DMS53 (cell line): ENCODE measurements at regions not wholly inside any gene's neighbourhood (a gene's known extent, or its start where the extent isn't known, plus 50 kb on each side); places are given as distances from the start of the nearest gene placed in this dataset.

ENCODE experiments used
- DNase-seq: peaks from one replicate; lab custom pipeline; 2025; lab: John Stamatoyannopoulos, UW

DNA sequence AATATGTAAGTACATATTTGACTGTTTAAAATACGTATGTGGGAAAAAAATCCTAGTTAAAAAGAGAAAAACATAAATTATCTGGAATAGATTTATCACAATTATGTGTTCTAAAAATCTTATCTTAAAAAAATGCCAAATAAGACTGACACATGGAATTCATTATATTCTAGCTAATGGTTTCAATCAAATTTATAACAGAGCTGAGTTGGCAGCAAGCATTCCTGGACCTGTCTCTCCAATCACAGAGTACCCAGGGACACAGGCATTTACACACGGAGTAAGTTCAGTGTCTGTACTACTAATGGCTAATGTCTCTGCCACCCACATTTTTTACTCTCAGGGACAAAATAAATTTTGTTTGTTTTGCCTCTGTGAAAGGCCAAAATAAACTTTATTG is 122.3 kb downstream of the RPS12 start:
- DNase-seq: no peak

DNA sequence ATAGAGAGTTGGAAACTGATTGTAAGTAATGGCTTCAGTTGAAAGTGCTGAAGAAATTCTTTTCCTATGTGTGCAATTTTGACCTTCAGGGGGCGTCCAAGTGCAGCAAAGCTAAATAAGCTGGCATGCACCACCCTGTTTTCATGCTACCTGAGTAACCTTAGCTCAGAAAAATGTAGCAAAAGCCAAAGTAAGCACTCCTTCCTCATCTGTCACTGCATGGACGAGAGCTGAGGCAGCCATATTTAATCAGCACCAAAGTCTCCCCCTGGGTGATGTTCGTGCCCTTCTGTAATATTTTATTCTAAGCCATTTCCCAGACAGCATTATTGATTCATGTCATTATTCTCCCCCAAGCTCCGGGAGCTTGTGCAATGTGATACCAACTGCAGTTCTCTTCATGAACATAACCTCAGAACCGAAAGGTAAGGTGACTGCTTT is 123.1 kb downstream of the RPS12 start:
- DNase-seq: peak; percentile 81

GRCh38 chr6:132948889-132949288 is 134.5 kb downstream of the RPS12 start:
- DNase-seq: no peak

GRCh38 chr6:132950566-132950965 is 136.2 kb downstream of the RPS12 start:
- DNase-seq: no peak

- DNase-seq: no peak
Measured at GRCh38 chr6:132952031-132952867, 137.9 kb downstream of the RPS12 start.

DNA sequence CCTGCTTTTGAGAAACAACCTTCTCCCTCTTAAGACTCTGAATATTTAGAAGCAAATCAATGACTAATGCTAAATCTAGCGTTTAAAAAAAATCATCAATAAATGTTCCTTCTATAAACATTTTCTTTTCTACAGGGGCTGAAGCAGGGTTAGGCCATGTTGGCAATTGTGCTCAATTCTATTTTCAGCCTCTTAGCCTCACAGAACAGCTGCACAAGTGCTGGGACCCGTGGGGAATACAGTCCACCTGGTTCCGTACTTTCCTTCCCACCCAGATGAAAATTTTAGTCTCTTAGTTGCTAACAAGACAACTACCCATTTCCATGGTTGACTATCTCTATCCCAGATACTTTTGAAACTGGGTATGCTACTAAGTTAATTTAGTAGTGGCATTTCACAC is 138.6 kb downstream of the RPS12 start:
- DNase-seq: no peak

DNA sequence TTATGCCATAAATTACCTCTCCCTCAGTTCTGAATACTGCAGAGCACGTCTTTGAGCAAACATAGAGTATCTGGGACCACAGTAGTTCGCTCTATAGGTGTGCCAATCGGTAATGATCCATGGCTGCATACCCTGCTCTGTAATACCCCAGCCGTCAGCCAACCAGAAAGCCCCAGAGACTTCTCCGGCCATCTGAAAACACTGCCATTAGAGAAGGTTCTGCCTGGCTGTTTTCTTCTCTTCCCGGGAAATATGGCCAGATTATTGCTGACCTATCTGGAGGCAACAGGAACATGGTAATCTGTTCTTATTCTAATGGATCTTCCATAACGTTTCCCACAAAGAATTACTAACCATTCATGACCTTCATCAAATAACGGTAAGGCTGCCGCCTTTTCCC is 139.9 kb downstream of the RPS12 start:
- no peak for DNase-seq

GRCh38 chr6:132954936-132955335 is 140.6 kb downstream of the RPS12 start:
- DNase-seq: no peak

GRCh38 chr6:132959639-132960326 is 145.4 kb downstream of the RPS12 start:
- DNase-seq: no peak

DNA sequence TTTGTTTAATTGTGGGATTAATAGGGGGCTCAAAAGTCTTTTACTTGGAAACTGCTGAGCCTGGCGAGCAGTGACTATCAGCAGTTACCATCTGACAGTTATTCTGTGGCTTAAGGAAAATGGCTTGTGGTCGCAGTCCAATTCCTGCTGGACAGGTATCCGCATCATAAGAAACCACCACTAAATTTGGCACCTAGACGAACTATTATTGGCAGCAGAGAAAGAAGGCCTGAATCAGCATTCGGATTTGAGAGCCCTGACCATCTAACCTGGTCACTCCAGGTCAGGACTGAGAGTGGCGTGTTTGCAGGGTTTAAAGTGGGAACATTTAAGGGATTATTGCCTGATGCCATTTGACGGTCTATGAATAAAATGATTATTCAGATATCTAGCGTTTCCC is 146.4 kb downstream of the RPS12 start:
- DNase-seq: no peak

DNA sequence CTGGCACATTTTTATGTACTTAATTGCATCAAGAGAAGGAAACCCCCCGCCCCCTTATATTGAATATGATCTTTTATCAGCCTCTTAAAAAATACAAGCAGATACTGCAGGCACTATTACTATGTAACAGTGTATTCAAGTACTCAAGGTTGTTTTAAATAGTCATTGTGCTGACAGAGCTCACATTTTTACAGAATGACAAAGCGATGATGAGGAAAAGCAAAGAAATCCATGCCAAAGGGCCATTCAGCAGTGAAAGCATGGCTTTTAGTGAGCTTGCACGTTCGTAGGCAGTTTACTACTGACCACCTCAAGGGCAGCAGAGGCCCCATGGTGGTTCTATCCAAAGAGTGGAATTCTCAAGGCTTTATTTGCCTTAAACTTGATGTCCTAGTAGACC is 146.8 kb downstream of the RPS12 start:
- no peak for DNase-seq

- peak; percentile 23 for DNase-seq
Measured at GRCh38 chr6:132961610-132962009, 147.2 kb downstream of the RPS12 start.

DNA sequence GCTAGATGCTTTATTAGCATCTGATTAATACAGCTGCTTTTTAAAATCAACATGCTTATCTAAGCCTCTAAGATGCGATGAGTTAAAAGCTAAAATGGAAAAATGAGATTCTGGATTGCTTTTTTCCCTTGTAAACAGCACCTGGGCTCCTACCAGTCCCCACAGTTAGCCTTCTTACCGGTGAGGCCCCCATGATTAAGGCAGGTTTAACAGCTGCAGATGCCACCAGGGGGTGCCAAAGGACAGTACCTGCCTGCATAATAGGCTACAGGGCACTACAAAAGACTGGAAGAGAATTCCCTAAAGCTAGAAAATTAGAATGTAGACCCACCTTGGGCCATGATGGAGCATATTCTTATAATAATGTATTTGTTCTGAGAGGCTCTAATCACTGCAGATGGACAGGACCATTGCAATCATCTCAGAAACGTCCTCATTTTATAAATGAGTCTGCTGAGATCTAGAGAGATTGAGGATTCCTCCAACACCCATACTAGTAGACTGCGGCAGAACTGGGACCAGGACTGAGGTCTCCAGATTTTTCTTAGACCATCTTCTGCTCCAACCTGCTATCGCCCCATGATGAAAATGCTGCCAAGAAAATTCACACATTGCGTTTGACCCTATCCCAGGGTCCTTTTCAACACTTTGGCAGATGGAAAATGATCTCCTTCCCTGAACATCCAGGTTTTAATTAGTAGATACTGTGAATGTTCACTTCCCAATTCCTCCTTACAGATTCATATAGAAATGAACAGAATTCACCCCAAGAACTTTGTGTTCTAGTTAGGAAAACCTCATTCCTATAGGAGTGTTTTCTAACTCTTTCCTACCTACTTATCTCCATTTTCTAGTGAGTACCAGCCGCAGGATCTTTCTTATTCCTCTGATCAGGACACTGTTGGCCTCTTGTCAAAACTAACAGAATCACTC is 148.8 kb downstream of the RPS12 start:
- DNase-seq: peak; percentile 83

DNA sequence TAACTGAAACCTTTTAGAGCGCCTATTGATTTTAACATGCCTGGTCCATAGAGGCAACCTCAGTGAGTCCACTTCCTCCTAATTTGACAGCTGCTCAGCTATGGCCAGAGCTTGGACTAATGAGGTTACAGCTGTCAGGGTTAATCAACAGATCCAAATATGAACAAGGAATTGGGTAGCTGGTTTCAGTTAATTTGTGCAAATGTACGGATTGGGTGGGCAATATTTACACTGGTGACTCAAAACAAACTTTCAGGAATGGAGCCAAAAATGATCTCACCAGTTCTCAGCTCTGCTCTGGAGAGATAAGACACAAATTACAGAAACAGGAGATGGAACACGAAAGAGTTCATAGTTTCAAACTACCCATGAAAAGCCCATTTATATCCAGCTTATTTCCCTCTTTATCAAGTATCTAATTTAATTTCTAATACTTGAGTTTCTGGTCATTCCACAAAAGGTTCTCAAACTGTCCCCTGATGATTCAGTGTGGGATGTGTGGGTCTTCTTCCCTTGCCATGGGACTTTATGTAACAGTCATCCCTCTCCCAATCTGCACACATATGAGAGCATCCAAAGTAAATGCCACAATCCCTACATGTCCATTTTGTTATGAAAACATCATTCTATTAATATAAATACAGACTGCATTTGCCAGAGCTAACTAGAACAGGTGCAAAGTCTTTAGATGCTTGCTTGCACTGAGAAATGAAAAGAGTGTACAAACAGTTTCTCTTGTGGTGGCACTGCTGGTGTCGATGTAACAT is 149.9 kb downstream of the RPS12 start:
- DNase-seq: peak; percentile 72

DNA sequence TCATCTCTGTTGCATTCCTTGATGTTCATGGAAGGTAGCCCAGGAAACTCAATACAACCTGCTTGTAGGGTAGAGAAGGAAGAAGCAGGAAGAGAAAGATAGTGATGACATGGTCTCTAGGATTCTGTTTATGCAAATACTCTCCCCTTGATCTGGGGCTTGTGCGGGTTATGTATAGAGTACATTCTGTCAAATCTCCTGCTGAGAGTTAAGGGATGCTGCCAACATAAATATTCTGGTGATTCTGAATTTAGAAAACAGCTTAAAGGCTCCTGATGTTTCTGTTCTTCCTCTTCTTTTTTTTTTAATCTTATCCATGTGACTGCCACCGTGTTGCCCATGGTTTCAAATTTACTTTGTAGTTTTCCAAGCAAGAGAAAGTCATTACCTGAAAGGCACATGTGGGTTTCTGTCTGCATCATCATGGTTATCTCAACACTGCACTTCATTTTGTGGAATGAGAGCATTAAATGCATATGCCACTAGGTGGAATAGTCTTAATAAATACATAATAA is 150.6 kb downstream of the RPS12 start:
- DNase-seq: peak; percentile 45

- DNase-seq: no peak
Measured at GRCh38 chr6:132967871-132968270, 153.5 kb downstream of the RPS12 start.

GRCh38 chr6:132968419-132968950 is 154.1 kb downstream of the RPS12 start:
- DNase-seq: no peak

DNA sequence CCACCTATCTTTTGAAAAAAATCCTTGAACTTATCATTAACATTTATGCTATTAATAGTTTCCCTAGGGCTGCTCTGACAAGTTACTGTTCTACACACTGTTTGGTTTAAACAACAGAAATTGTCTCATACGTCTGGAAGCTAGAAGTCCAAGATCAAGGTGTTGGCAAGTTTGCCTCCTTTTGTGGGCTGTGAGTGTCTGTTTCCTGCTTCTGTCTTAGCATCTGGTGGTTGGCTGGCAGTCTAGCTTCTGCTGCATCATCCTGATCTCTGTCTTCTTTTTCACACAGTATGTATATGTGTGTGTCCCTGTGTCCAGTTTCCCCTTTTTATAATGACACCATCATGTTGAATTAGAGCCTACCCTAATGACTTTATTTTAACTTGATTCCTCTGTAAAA is 154.8 kb downstream of the RPS12 start:
- DNase-seq: no peak

- DNase-seq: peak; percentile 19
Measured at GRCh38 chr6:132971676-132972075, 157.3 kb downstream of the RPS12 start.

- DNase-seq: no peak
Measured at GRCh38 chr6:132972254-132972653, 157.9 kb downstream of the RPS12 start.

DNA sequence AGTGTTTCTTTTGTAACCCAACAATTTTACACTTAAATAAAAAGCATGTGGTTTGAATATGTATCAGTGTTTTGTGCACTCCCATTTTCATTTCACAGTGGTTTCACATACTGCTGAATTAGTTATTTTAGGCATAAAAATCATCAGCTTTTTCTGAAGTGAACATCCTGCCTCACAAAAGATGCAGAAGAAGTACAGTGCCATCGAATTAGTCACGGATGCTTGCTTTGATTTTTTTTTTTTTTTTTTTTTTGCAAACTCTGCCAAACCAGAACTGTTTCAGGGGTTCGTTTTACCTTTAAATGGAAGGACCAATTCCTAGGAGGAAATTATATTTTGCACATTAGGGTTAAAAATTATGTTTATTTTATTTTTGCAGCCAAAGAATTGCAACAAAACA is 158.6 kb downstream of the RPS12 start:
- no peak for DNase-seq
